GM23338 (cell line): ENCODE measurements at regions not wholly inside any gene's neighbourhood (a gene's known extent, or its start where the extent isn't known, plus 50 kb on each side); places are given as distances from the start of the nearest gene placed in this dataset.
"Not testable (repeated sequence)": the region's sequence is repeated elsewhere in the genome, so short reads cannot be mapped to it uniquely, and the experiment has no call there.

ENCODE experiments used
- ATAC-seq: fragments of 200-7000 bp; cut with Tn5 transposase; 3 replicates; pipeline ENCODE4 v1.9.1; 2020
- DNase-seq: peaks from one replicate; pipeline ENCODE4 v3.0.0-alpha.2; 2015; ENCODE audit warnings: low spot score
- H2AFZ ChIP-seq: fragments of 200-600 bp; sonication (generic); 2 replicates; pipeline ENCODE4 v1.8.0; 2016; ENCODE audit warnings: antibody characterized with exemption, mild to moderate bottlenecking, moderate library complexity
- H3F3A ChIP-seq: fragments of 200-600 bp; sonication (generic); replicated peaks from 2 replicates; pipeline ENCODE4 v1.8.0; 2017; ENCODE audit warnings: antibody characterized with exemption, mixed run types, low read depth
- H3K27ac ChIP-seq: fragments of 200-600 bp; sonication (generic); 2 replicates; pipeline ENCODE4 v1.6.1; 2016; ENCODE audit warnings: low read depth
- H3K27me3 ChIP-seq: fragments of 200-600 bp; sonication (generic); 2 replicates; pipeline ENCODE4 v1.8.0; 2016; ENCODE audit warnings: mild to moderate bottlenecking, mixed run types, moderate library complexity; ENCODE audit not compliant: insufficient read depth
- H3K36me3 ChIP-seq: fragments of 200-600 bp; sonication (generic); 2 replicates; pipeline ENCODE4 v1.8.0; 2016; ENCODE audit warnings: mild to moderate bottlenecking; ENCODE audit not compliant: insufficient read depth
- H3K4me1 ChIP-seq: fragments of 200-600 bp; sonication (generic); 2 replicates; pipeline ENCODE4 v1.8.0; 2016; ENCODE audit warnings: mild to moderate bottlenecking, moderate library complexity; ENCODE audit not compliant: insufficient read depth
- H3K4me2 ChIP-seq: fragments of 200-600 bp; sonication (generic); 2 replicates; pipeline ENCODE4 v1.7.1; 2017; ENCODE audit warnings: mixed run types
- H3K4me3 ChIP-seq: fragments of 200-600 bp; sonication (generic); 2 replicates; pipeline ENCODE4 v1.6.1; 2016; ENCODE audit warnings: mixed run types
- H3K79me2 ChIP-seq: fragments of 200-600 bp; sonication (generic); replicated peaks from 2 replicates; pipeline ENCODE4 v1.8.0; 2017; ENCODE audit warnings: mild to moderate bottlenecking; ENCODE audit not compliant: insufficient read depth
- H3K9me2 ChIP-seq: fragments of 200-600 bp; sonication (generic); 2 replicates; pipeline ENCODE4 v1.8.0; 2017; ENCODE audit not compliant: insufficient read depth
- H4K20me1 ChIP-seq: fragments of 200-600 bp; sonication (generic); replicated peaks from 2 replicates; pipeline ENCODE4 v1.8.0; 2017; ENCODE audit warnings: mild to moderate bottlenecking; ENCODE audit not compliant: insufficient read depth
- H3K27ac Mint-ChIP-seq: 2 replicates; pipeline ENCODE4 v1.8.0; 2020; ENCODE audit warnings: inconsistent platforms, mild to moderate bottlenecking, moderate library complexity, mixed read lengths
- H3K27me3 Mint-ChIP-seq: 3 replicates; pipeline ENCODE4 v1.8.0; 2022; ENCODE audit warnings: low read depth, mild to moderate bottlenecking, moderate library complexity, mixed read lengths, inconsistent platforms; ENCODE audit not compliant: insufficient read depth, poor library complexity
- H3K36me3 Mint-ChIP-seq: 3 replicates; pipeline ENCODE4 v1.8.0; 2021; ENCODE audit warnings: low read depth, mild to moderate bottlenecking, inconsistent platforms, moderate library complexity, mixed read lengths
- H3K4me1 Mint-ChIP-seq: 3 replicates; pipeline ENCODE4 v1.8.0; 2020; ENCODE audit warnings: mild to moderate bottlenecking, inconsistent platforms, mixed read lengths
- H3K4me3 Mint-ChIP-seq: 3 replicates; pipeline ENCODE4 v1.8.0; 2021; ENCODE audit warnings: moderate library complexity, mild to moderate bottlenecking, inconsistent platforms, mixed read lengths
- H3K9me3 Mint-ChIP-seq: 3 replicates; pipeline ENCODE4 v1.8.0; 2020; ENCODE audit warnings: moderate library complexity, mild to moderate bottlenecking, inconsistent platforms, mixed read lengths
- CREB1 ChIP-seq: fragments of 250-450 bp; sonication (Bioruptor Pico); IDR thresholded peaks from 2 replicates; pipeline ENCODE4 v1.5.0; 2020; ENCODE audit warnings: low read depth, mild to moderate bottlenecking, moderate library complexity
- EZH2 ChIP-seq: fragments of 200-600 bp; sonication (generic); IDR thresholded peaks from one replicate; pipeline ENCODE4 v1.8.0; 2017; ENCODE audit warnings: antibody characterized with exemption, mild to moderate bottlenecking, low read depth; ENCODE audit not compliant: unreplicated experiment
- EZH2phosphoT487 ChIP-seq: fragments of 200-600 bp; sonication (generic); IDR thresholded peaks from one replicate; pipeline ENCODE4 v1.8.1; 2018; ENCODE audit warnings: antibody characterized with exemption; ENCODE audit not compliant: unreplicated experiment
- JUNB ChIP-seq: IDR thresholded peaks from one replicate; pipeline ENCODE4 v1.6.1; 2016; ENCODE audit warnings: antibody characterized with exemption; ENCODE audit not compliant: unreplicated experiment
- NANOG ChIP-seq: IDR thresholded peaks from 2 replicates; pipeline ENCODE4 v1.6.1; 2016; ENCODE audit warnings: antibody characterized with exemption, borderline replicate concordance
- POLR2AphosphoS5 ChIP-seq: IDR thresholded peaks from 2 replicates; pipeline ENCODE4 v1.6.1; 2016; ENCODE audit warnings: antibody characterized with exemption, low read depth
- ZNF114 ChIP-seq: fragments of 250-450 bp; sonication (Bioruptor Pico); IDR thresholded peaks from 2 replicates; pipeline ENCODE4 v1.5.0; 2020; ENCODE audit warnings: mild to moderate bottlenecking, moderate library complexity
- ZNF331 ChIP-seq: fragments of 250-450 bp; sonication (Bioruptor Pico); IDR thresholded peaks from 2 replicates; pipeline ENCODE4 v1.5.0; 2020; ENCODE audit warnings: low read depth, mild to moderate bottlenecking, moderate library complexity
- TF ChIP-seq, protein P1 (sequence below): IDR thresholded peaks from one replicate; pipeline ENCODE4 v1.6.1; 2018; ENCODE audit warnings: antibody characterized with exemption; ENCODE audit not compliant: unreplicated experiment
- TF ChIP-seq, protein P2 (sequence below): IDR thresholded peaks from 2 replicates; pipeline ENCODE4 v1.6.1; 2016; ENCODE audit warnings: antibody characterized with exemption

DNA sequence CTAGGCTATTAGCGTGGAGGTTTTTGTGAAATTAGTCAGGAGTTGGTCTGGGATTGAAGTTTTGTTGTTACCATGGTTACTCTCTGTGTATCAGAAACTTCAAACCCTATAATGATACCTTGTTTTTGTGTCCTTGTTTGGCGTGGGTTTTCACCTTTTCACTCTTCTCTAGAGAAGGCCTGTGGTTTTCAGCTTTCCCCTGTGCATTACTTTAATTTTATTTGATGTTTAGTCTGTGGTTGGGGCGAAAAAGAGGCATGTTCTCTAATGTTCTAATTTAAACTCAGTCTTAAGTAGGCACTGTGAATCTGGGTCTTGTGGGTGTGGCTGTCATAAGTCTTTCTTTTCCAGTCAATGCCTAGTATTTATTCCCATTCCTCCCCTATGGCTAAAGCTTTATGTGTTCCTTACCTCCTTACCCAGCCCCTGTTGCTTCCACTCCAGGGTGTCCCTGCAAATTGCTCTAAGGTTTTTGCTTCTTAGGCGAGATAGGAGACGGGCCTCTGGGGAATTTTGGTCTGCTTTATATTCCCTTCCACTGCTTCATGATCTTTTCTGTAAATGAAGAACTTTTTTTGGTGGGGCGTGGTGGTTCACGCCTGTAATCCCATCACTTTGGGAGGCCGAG lies 125.1 kb upstream of the XIST start (continued):
- no peak for TF ChIP-seq EZH2phosphoT487
- no peak for TF ChIP-seq ZNF331 (CRISPR knock-in tag)
- TF ChIP-seq, protein P1, sequence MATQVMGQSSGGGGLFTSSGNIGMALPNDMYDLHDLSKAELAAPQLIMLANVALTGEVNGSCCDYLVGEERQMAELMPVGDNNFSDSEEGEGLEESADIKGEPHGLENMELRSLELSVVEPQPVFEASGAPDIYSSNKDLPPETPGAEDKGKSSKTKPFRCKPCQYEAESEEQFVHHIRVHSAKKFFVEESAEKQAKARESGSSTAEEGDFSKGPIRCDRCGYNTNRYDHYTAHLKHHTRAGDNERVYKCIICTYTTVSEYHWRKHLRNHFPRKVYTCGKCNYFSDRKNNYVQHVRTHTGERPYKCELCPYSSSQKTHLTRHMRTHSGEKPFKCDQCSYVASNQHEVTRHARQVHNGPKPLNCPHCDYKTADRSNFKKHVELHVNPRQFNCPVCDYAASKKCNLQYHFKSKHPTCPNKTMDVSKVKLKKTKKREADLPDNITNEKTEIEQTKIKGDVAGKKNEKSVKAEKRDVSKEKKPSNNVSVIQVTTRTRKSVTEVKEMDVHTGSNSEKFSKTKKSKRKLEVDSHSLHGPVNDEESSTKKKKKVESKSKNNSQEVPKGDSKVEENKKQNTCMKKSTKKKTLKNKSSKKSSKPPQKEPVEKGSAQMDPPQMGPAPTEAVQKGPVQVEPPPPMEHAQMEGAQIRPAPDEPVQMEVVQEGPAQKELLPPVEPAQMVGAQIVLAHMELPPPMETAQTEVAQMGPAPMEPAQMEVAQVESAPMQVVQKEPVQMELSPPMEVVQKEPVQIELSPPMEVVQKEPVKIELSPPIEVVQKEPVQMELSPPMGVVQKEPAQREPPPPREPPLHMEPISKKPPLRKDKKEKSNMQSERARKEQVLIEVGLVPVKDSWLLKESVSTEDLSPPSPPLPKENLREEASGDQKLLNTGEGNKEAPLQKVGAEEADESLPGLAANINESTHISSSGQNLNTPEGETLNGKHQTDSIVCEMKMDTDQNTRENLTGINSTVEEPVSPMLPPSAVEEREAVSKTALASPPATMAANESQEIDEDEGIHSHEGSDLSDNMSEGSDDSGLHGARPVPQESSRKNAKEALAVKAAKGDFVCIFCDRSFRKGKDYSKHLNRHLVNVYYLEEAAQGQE = no peak
- no peak for TF ChIP-seq EZH2
- TF ChIP-seq ZNF114 = no peak
- TF ChIP-seq, protein P2, sequence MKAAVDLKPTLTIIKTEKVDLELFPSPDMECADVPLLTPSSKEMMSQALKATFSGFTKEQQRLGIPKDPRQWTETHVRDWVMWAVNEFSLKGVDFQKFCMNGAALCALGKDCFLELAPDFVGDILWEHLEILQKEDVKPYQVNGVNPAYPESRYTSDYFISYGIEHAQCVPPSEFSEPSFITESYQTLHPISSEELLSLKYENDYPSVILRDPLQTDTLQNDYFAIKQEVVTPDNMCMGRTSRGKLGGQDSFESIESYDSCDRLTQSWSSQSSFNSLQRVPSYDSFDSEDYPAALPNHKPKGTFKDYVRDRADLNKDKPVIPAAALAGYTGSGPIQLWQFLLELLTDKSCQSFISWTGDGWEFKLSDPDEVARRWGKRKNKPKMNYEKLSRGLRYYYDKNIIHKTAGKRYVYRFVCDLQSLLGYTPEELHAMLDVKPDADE = no peak
- TF ChIP-seq POLR2AphosphoS5 = no peak
- TF ChIP-seq NANOG = no peak
- TF ChIP-seq JUNB = no peak

DNA sequence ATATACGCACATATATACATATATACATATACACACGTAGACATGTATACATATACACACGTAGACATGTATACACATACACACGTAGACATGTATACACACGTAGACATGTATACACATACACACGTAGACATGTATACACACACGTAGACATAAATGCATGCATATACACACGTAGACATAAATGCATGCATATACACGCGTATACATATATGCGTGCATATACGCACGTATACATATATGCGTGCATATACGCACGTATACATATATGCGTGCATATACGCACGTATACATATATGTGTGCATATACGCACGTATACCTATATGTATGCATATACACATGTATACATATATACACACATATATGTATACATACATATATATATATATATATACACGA lies 114.9 kb upstream of the XIST start:
- H3K36me3 Mint-ChIP-seq = peaks cover 19% of the 10 kb centered on the region; the same call in 2 of the 3 replicates
- H3K27me3 ChIP-seq, H3K27ac Mint-ChIP-seq, H3K36me3 ChIP-seq, H3K9me2 ChIP-seq, DNase-seq, H4K20me1 ChIP-seq, H3K27me3 Mint-ChIP-seq, ATAC-seq, H3K9me3 Mint-ChIP-seq, H3K4me3 ChIP-seq, H3K4me3 Mint-ChIP-seq, H2AFZ ChIP-seq: not testable (repeated sequence)
- Histone ChIP-seq H3K4me1 (peaks cover 38% of the 10 kb centered on the region), H3K79me2 (peaks cover 75% of the 10 kb centered on the region), H3F3A (peaks cover 11% of the 10 kb centered on the region; the same call in 1 of the 2 replicates), H3K4me2 (peak overlapping the region; percentile 63; the same call in 1 of the 2 replicates), H3K27ac (peak overlapping the region; percentile 96; the same call in 1 of the 2 replicates)
- peaks cover 30% of the 10 kb centered on the region for H3K4me1 Mint-ChIP-seq

DNA sequence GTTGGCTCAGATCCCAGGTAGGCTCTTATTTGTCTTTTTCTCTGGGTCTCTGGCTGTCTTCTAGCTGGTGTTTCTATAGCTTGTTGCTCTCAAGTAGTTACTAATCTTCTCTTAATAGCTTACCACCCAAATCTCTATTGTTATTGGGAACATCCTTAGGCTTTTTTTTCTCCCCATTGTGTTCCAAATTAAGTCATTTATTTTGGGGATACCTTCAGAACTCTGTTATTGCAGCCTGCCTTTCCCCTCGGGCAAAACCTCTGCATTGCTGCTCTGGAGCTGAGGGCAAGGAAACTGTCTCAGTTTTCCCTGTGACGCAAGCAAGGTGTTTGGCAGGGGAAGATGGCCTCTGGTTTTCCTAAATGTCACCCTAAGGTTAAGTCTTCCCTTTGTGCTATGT lies 113.3 kb upstream of the XIST start:
- peaks cover 75% of the 10 kb centered on the region for H3K79me2 ChIP-seq
- H3K36me3 ChIP-seq = no peaks in the 10 kb centered on the region
- Mint-ChIP-seq H3K27me3 (peaks cover 2% of the 10 kb centered on the region), H3K9me3 (no peaks in the 10 kb centered on the region), H3K27ac (peak overlapping the region; percentile 77; the same call in 1 of the 2 replicates), H3K4me3 (peak overlapping the region; percentile 43; the same call in 2 of the 3 replicates), H3K36me3 (peaks cover 13% of the 10 kb centered on the region; the same call in 2 of the 3 replicates), H3K4me1 (peaks cover 35% of the 10 kb centered on the region)
- peaks cover 29% of the 10 kb centered on the region for H3K4me1 ChIP-seq
- no peaks in the 10 kb centered on the region for H3K9me2 ChIP-seq
- TF ChIP-seq, protein P1 = no peak
- TF ChIP-seq CREB1 (CRISPR knock-in tag) = peak; percentile 58; the same call in 1 of the 2 replicates
- peak; percentile 48; the same call in 1 of the 2 replicates for TF ChIP-seq NANOG
- no peak for TF ChIP-seq POLR2AphosphoS5
- H3K27me3 ChIP-seq = no peaks in the 10 kb centered on the region
- ATAC-seq (peak; percentile 85), DNase-seq (peak; percentile 63)
- no peak overlapping the region for H2AFZ ChIP-seq
- H3F3A ChIP-seq = peaks cover 11% of the 10 kb centered on the region; the same call in 1 of the 2 replicates
- H3K4me2 ChIP-seq = peak overlapping the region; percentile 63
- H3K4me3 ChIP-seq = peak overlapping the region; percentile 37
- H4K20me1 ChIP-seq = no peaks in the 10 kb centered on the region
- H3K27ac ChIP-seq = peak overlapping the region; percentile 96
